ENCODE measurements at regions not wholly inside any gene's neighbourhood (a gene's known extent, or its start where the extent isn't known, plus 50 kb on each side); places are given as distances from the start of the nearest gene placed in this dataset.

DNA sequence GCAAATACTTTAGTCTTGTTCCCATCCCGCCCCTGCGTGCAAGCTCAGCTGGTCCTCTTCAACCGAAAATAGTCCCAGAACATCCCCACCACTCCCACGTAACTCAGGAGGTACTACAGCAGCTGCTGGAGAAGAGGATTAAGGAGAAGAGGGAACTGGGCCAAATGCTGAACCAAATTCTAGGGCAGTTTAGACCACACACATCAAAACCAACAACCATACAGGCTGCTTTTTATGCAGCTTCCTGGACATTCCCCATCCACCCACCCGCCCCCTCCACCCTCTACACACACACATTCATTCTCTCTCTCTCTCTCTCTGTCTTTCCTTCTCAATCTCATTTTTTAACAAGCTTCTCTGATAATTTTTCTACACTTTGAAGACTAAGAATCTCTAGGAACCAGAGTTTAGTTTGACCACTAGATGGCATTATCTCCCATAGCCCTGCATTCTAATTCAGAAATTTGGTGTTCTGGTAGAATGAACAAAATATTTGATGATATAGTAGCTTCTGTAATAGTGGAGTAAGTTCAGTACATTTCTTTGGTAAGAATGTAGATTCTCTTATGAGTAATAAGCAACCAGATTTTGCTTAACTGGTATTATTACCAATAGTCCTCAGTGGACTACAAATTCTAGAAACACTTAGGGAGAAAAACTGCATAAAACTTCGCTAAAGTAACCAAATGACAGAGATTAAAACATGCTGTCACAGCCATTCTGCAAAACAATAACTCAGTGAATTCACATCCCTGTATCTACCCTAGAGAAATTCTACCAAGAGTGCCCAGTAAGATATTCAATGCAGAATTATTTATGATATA lies 52.1 kb upstream of the BEND6 start:
- TF ChIP-seq, protein P1, sequence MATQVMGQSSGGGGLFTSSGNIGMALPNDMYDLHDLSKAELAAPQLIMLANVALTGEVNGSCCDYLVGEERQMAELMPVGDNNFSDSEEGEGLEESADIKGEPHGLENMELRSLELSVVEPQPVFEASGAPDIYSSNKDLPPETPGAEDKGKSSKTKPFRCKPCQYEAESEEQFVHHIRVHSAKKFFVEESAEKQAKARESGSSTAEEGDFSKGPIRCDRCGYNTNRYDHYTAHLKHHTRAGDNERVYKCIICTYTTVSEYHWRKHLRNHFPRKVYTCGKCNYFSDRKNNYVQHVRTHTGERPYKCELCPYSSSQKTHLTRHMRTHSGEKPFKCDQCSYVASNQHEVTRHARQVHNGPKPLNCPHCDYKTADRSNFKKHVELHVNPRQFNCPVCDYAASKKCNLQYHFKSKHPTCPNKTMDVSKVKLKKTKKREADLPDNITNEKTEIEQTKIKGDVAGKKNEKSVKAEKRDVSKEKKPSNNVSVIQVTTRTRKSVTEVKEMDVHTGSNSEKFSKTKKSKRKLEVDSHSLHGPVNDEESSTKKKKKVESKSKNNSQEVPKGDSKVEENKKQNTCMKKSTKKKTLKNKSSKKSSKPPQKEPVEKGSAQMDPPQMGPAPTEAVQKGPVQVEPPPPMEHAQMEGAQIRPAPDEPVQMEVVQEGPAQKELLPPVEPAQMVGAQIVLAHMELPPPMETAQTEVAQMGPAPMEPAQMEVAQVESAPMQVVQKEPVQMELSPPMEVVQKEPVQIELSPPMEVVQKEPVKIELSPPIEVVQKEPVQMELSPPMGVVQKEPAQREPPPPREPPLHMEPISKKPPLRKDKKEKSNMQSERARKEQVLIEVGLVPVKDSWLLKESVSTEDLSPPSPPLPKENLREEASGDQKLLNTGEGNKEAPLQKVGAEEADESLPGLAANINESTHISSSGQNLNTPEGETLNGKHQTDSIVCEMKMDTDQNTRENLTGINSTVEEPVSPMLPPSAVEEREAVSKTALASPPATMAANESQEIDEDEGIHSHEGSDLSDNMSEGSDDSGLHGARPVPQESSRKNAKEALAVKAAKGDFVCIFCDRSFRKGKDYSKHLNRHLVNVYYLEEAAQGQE (IDR thresholded peaks at IDR 0.05), result no peak
- TF ChIP-seq, protein P2, sequence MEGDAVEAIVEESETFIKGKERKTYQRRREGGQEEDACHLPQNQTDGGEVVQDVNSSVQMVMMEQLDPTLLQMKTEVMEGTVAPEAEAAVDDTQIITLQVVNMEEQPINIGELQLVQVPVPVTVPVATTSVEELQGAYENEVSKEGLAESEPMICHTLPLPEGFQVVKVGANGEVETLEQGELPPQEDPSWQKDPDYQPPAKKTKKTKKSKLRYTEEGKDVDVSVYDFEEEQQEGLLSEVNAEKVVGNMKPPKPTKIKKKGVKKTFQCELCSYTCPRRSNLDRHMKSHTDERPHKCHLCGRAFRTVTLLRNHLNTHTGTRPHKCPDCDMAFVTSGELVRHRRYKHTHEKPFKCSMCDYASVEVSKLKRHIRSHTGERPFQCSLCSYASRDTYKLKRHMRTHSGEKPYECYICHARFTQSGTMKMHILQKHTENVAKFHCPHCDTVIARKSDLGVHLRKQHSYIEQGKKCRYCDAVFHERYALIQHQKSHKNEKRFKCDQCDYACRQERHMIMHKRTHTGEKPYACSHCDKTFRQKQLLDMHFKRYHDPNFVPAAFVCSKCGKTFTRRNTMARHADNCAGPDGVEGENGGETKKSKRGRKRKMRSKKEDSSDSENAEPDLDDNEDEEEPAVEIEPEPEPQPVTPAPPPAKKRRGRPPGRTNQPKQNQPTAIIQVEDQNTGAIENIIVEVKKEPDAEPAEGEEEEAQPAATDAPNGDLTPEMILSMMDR (IDR thresholded peaks at IDR 0.05; ENCODE audit: low read depth, low read length, missing input control), result peak; percentile 54
- no peak for TF ChIP-seq TAF1 (conservative IDR thresholded peaks at IDR 0.05)
- TF ChIP-seq, protein P3, sequence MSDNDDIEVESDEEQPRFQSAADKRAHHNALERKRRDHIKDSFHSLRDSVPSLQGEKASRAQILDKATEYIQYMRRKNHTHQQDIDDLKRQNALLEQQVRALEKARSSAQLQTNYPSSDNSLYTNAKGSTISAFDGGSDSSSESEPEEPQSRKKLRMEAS (IDR thresholded peaks at IDR 0.05), result no peak
- TF ChIP-seq RAD21 (IDR thresholded peaks at IDR 0.05), result peak; percentile 74 to 79
- TF ChIP-seq, protein P4, sequence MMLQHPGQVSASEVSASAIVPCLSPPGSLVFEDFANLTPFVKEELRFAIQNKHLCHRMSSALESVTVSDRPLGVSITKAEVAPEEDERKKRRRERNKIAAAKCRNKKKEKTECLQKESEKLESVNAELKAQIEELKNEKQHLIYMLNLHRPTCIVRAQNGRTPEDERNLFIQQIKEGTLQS (IDR thresholded peaks at IDR 0.05), result no peak
- no peak for TF ChIP-seq EGR1 (IDR thresholded peaks at IDR 0.05; ENCODE audit: low read depth in 2 of 2)
- TF ChIP-seq, protein P5, sequence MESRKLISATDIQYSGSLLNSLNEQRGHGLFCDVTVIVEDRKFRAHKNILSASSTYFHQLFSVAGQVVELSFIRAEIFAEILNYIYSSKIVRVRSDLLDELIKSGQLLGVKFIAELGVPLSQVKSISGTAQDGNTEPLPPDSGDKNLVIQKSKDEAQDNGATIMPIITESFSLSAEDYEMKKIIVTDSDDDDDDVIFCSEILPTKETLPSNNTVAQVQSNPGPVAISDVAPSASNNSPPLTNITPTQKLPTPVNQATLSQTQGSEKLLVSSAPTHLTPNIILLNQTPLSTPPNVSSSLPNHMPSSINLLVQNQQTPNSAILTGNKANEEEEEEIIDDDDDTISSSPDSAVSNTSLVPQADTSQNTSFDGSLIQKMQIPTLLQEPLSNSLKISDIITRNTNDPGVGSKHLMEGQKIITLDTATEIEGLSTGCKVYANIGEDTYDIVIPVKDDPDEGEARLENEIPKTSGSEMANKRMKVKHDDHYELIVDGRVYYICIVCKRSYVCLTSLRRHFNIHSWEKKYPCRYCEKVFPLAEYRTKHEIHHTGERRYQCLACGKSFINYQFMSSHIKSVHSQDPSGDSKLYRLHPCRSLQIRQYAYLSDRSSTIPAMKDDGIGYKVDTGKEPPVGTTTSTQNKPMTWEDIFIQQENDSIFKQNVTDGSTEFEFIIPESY (IDR thresholded peaks at IDR 0.05), result no peak
- no peak for TF ChIP-seq JUND (IDR thresholded peaks at IDR 0.05)
